ENCODE measurements at regions not wholly inside any gene's neighbourhood (a gene's known extent, or its start where the extent isn't known, plus 50 kb on each side); places are given as distances from the start of the nearest gene placed in this dataset.

- TF ChIP-seq, protein P1, sequence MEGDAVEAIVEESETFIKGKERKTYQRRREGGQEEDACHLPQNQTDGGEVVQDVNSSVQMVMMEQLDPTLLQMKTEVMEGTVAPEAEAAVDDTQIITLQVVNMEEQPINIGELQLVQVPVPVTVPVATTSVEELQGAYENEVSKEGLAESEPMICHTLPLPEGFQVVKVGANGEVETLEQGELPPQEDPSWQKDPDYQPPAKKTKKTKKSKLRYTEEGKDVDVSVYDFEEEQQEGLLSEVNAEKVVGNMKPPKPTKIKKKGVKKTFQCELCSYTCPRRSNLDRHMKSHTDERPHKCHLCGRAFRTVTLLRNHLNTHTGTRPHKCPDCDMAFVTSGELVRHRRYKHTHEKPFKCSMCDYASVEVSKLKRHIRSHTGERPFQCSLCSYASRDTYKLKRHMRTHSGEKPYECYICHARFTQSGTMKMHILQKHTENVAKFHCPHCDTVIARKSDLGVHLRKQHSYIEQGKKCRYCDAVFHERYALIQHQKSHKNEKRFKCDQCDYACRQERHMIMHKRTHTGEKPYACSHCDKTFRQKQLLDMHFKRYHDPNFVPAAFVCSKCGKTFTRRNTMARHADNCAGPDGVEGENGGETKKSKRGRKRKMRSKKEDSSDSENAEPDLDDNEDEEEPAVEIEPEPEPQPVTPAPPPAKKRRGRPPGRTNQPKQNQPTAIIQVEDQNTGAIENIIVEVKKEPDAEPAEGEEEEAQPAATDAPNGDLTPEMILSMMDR (IDR thresholded peaks at IDR 0.05; ENCODE audit: unreplicated experiment): no peak
- Mint-ChIP-seq H3K4me1 (ENCODE audit: unreplicated experiment) (peaks cover 3% of the 10 kb centered on the region), H3K4me3 (ENCODE audit: unreplicated experiment) (no peak overlapping the region), H3K27ac (ENCODE audit: unreplicated experiment) (no peak overlapping the region), H3K36me3 (ENCODE audit: low read depth, unreplicated experiment) (no peaks in the 10 kb centered on the region), H3K9me3 (ENCODE audit: unreplicated experiment) (no peaks in the 10 kb centered on the region), H3K27me3 (ENCODE audit: unreplicated experiment) (peaks cover 2% of the 10 kb centered on the region)
- DNase-seq (ENCODE audit: low spot score): no peak
Observed at GRCh38 chr10:114730291-114730690, 72.2 kb upstream of the ABLIM1 start.

GRCh38 chr10:114732931-114733330 lies 74.9 kb upstream of the ABLIM1 start:
- Mint-ChIP-seq H3K36me3 (ENCODE audit: low read depth, unreplicated experiment) (no peaks in the 10 kb centered on the region), H3K4me3 (ENCODE audit: unreplicated experiment) (no peak overlapping the region), H3K27ac (ENCODE audit: unreplicated experiment) (no peak overlapping the region), H3K9me3 (ENCODE audit: unreplicated experiment) (no peaks in the 10 kb centered on the region), H3K4me1 (ENCODE audit: unreplicated experiment) (peaks cover 3% of the 10 kb centered on the region), H3K27me3 (ENCODE audit: unreplicated experiment) (no peaks in the 10 kb centered on the region)
- no peak for DNase-seq (ENCODE audit: low spot score)
- TF ChIP-seq, protein P1 (IDR thresholded peaks at IDR 0.05; ENCODE audit: unreplicated experiment): no peak

- Mint-ChIP-seq H3K27ac (ENCODE audit: unreplicated experiment) (no peak overlapping the region), H3K4me1 (ENCODE audit: unreplicated experiment) (peaks cover 15% of the 10 kb centered on the region), H3K4me3 (ENCODE audit: unreplicated experiment) (no peak overlapping the region), H3K9me3 (ENCODE audit: unreplicated experiment) (no peaks in the 10 kb centered on the region), H3K27me3 (ENCODE audit: unreplicated experiment) (no peaks in the 10 kb centered on the region), H3K36me3 (ENCODE audit: low read depth, unreplicated experiment) (no peaks in the 10 kb centered on the region)
- no peak for DNase-seq (ENCODE audit: low spot score)
- TF ChIP-seq, protein P1 (IDR thresholded peaks at IDR 0.05; ENCODE audit: unreplicated experiment): no peak
Observed at GRCh38 chr10:114735946-114736345, 77.9 kb upstream of the ABLIM1 start.

DNA sequence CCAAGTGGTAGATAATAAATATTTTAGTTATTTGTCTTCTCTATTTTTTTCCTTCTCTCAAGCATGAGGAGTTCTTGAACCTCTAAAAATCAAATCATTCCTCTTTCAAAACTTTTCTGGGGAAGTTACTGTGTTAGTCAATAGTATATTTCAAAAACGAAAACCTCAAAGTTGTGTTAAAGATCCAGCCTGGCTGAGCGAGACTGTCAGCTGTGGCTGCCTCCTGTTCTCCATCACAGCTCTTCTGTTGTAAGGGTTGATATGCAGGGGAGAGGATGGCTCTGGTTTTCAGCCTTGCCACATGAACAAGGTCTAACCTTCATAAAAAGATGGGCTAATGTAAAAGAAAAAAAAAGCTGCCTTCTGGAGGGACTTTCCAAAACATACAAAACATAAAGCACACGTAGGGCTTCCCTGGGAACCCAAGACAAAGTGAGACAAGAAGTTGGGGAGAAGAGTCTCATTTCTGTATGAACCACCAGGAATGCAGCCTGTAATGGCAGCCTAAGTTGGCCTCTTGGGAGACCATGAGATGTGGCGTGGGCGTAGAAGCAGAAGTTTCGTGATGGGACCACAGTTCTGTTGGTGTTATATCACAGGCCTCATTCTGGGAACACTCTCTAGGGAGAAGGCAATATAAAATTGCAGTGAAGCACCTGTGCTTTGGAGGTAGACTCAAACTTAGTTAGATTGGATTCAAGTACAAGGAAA lies 77.9 kb upstream of the FHIP2A start:
- DNase-seq (ENCODE audit: low spot score): no peak
- no peaks in the 10 kb centered on the region for H3K9me3 Mint-ChIP-seq (ENCODE audit: unreplicated experiment)
- H3K27me3 Mint-ChIP-seq (ENCODE audit: unreplicated experiment): peaks cover 6% of the 10 kb centered on the region
- H3K36me3 Mint-ChIP-seq (ENCODE audit: low read depth, unreplicated experiment): no peaks in the 10 kb centered on the region
- H3K27ac Mint-ChIP-seq (ENCODE audit: unreplicated experiment): no peak overlapping the region
- peaks cover 19% of the 10 kb centered on the region for H3K4me1 Mint-ChIP-seq (ENCODE audit: unreplicated experiment)
- no peak overlapping the region for H3K4me3 Mint-ChIP-seq (ENCODE audit: unreplicated experiment)
- TF ChIP-seq, protein P1 (IDR thresholded peaks at IDR 0.05; ENCODE audit: unreplicated experiment): no peak

- H3K27ac Mint-ChIP-seq (ENCODE audit: unreplicated experiment): no peak overlapping the region
- H3K4me3 Mint-ChIP-seq (ENCODE audit: unreplicated experiment): no peak overlapping the region
- no peaks in the 10 kb centered on the region for H3K9me3 Mint-ChIP-seq (ENCODE audit: unreplicated experiment)
- peaks cover 9% of the 10 kb centered on the region for H3K27me3 Mint-ChIP-seq (ENCODE audit: unreplicated experiment)
- H3K36me3 Mint-ChIP-seq (ENCODE audit: low read depth, unreplicated experiment): no peaks in the 10 kb centered on the region
- no peak for DNase-seq (ENCODE audit: low spot score)
- peaks cover 21% of the 10 kb centered on the region for H3K4me1 Mint-ChIP-seq (ENCODE audit: unreplicated experiment)
- TF ChIP-seq, protein P1 (IDR thresholded peaks at IDR 0.05; ENCODE audit: unreplicated experiment): no peak
Observed at GRCh38 chr10:114746531-114746930, 75.0 kb upstream of the FHIP2A start.
